ENCODE measurements at regions not wholly inside any gene's neighbourhood (a gene's known extent, or its start where the extent isn't known, plus 50 kb on each side); places are given as distances from the start of the nearest gene placed in this dataset.
"Not testable (repeated sequence)": the region's sequence is repeated elsewhere in the genome, so short reads cannot be mapped to it uniquely, and the experiment has no call there.

DNA sequence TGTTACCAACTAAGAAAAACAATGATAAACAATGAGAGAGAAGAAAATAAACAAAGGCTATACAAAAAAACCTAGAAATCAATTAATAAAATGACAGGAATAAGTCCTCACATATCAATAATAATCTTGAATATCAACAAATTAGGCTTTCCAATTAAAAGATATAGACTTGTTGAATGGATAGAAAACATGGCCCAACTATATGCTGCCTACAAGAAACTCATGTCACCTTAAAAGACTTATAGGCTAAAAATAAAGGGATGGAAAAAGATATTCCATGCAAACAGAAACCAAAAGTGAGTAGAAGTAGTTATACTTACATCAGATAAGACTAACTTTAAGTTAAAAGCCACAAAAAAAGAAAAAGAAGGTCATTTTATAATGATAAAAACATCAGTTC is 183.9 kb downstream of the MYRFL start:
- Mint-ChIP-seq H3K27me3 (ENCODE audit: unreplicated experiment) (peaks cover 3% of the 10 kb centered on the region), H3K27ac (ENCODE audit: unreplicated experiment) (no peak overlapping the region), H3K9me3 (ENCODE audit: unreplicated experiment) (peaks cover 10% of the 10 kb centered on the region), H3K4me3 (ENCODE audit: unreplicated experiment) (no peak overlapping the region), H3K36me3 (ENCODE audit: unreplicated experiment) (peaks cover 15% of the 10 kb centered on the region), H3K4me1 (ENCODE audit: low read depth, unreplicated experiment) (no peaks in the 10 kb centered on the region)
- no peak for DNase-seq
- no peak for TF ChIP-seq CTCF (IDR thresholded peaks at IDR 0.05; ENCODE audit: partially characterized antibody, unreplicated experiment)

- H3K4me3 Mint-ChIP-seq (ENCODE audit: unreplicated experiment) = no peak overlapping the region
- DNase-seq = no peak
- H3K9me3 Mint-ChIP-seq (ENCODE audit: unreplicated experiment) = peaks cover 8% of the 10 kb centered on the region
- H3K27me3 Mint-ChIP-seq (ENCODE audit: unreplicated experiment) = peaks cover 2% of the 10 kb centered on the region
- no peak overlapping the region for H3K27ac Mint-ChIP-seq (ENCODE audit: unreplicated experiment)
- peaks cover 15% of the 10 kb centered on the region for H3K36me3 Mint-ChIP-seq (ENCODE audit: unreplicated experiment)
- TF ChIP-seq CTCF (IDR thresholded peaks at IDR 0.05; ENCODE audit: partially characterized antibody, unreplicated experiment) = no peak
- no peaks in the 10 kb centered on the region for H3K4me1 Mint-ChIP-seq (ENCODE audit: low read depth, unreplicated experiment)
These were observed 186.3 kb downstream of the MYRFL start for GRCh38 chr12:70011353-70011752.

DNA sequence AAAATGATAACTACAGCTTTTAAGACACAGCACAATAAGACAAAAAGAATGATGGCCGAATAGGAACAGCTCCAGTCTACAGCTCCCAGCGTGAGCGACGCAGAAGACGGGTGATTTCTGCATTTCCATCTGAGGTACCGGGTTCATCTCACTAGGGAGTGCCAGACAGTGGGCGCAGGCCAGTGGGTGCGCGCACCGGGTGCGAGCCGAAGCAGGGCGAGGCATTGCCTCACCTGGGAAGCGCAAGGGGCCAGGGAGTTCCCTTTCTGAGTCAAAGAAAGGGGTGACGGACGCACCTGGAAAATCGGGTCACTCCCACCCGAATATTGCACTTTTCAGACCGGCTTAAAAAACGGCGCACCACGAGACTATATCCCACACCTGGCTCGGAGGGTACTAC is 188.0 kb downstream of the MYRFL start:
- not testable (repeated sequence) for H3K9me3 Mint-ChIP-seq (ENCODE audit: unreplicated experiment); H3K27me3 Mint-ChIP-seq (ENCODE audit: unreplicated experiment); DNase-seq; H3K27ac Mint-ChIP-seq (ENCODE audit: unreplicated experiment); H3K4me3 Mint-ChIP-seq (ENCODE audit: unreplicated experiment); H3K4me1 Mint-ChIP-seq (ENCODE audit: low read depth, unreplicated experiment)
- peaks cover 15% of the 10 kb centered on the region for H3K36me3 Mint-ChIP-seq (ENCODE audit: unreplicated experiment)

- Mint-ChIP-seq H3K9me3 (ENCODE audit: unreplicated experiment) (no peaks in the 10 kb centered on the region), H3K4me1 (ENCODE audit: low read depth, unreplicated experiment) (no peaks in the 10 kb centered on the region), H3K36me3 (ENCODE audit: unreplicated experiment) (no peaks in the 10 kb centered on the region), H3K4me3 (ENCODE audit: unreplicated experiment) (no peak overlapping the region), H3K27ac (ENCODE audit: unreplicated experiment) (no peak overlapping the region), H3K27me3 (ENCODE audit: unreplicated experiment) (no peaks in the 10 kb centered on the region)
- TF ChIP-seq CTCF (IDR thresholded peaks at IDR 0.05; ENCODE audit: partially characterized antibody, unreplicated experiment) = no peak
- DNase-seq = no peak
These were observed 203.5 kb downstream of the MYRFL start for GRCh38 chr12:70028515-70028914.

GRCh38 chr12:70028918-70029317 is 203.9 kb downstream of the MYRFL start:
- no peak for TF ChIP-seq CTCF (IDR thresholded peaks at IDR 0.05; ENCODE audit: partially characterized antibody, unreplicated experiment)
- DNase-seq = no peak
- Mint-ChIP-seq H3K9me3 (ENCODE audit: unreplicated experiment) (no peaks in the 10 kb centered on the region), H3K36me3 (ENCODE audit: unreplicated experiment) (no peaks in the 10 kb centered on the region), H3K4me1 (ENCODE audit: low read depth, unreplicated experiment) (no peaks in the 10 kb centered on the region), H3K27ac (ENCODE audit: unreplicated experiment) (no peak overlapping the region), H3K27me3 (ENCODE audit: unreplicated experiment) (no peaks in the 10 kb centered on the region), H3K4me3 (ENCODE audit: unreplicated experiment) (no peak overlapping the region)

GRCh38 chr12:70031046-70031445 is 206.0 kb downstream of the MYRFL start:
- no peak overlapping the region for H3K27ac Mint-ChIP-seq (ENCODE audit: unreplicated experiment)
- no peaks in the 10 kb centered on the region for H3K36me3 Mint-ChIP-seq (ENCODE audit: unreplicated experiment)
- H3K27me3 Mint-ChIP-seq (ENCODE audit: unreplicated experiment) = no peaks in the 10 kb centered on the region
- no peaks in the 10 kb centered on the region for H3K9me3 Mint-ChIP-seq (ENCODE audit: unreplicated experiment)
- no peak for DNase-seq
- TF ChIP-seq CTCF (IDR thresholded peaks at IDR 0.05; ENCODE audit: partially characterized antibody, unreplicated experiment) = no peak
- no peaks in the 10 kb centered on the region for H3K4me1 Mint-ChIP-seq (ENCODE audit: low read depth, unreplicated experiment)
- no peak overlapping the region for H3K4me3 Mint-ChIP-seq (ENCODE audit: unreplicated experiment)

Data from glutamatergic neuron (in vitro differentiated cells).